H1 (cell line): ENCODE measurements at regions not wholly inside any gene's neighbourhood (a gene's known extent, or its start where the extent isn't known, plus 50 kb on each side); places are given as distances from the start of the nearest gene placed in this dataset.
A peak's percentile ranks its signal among the peaks of the same experiment; 100 is the strongest.

Experiments
- CTCF ChIA-PET: fragments of 300-600 bp; sonication (Branson Sonifier 250); formaldehyde crosslinking; loops from one replicate; lab custom pipeline; 2021; ENCODE audit not compliant: partially characterized antibody; lab: Charles Lee
- POLR2A ChIA-PET: fragments of 300-600 bp; sonication (Branson Sonifier 250); formaldehyde crosslinking; loops from one replicate; lab custom pipeline; 2021; ENCODE audit warnings: inconsistent platforms; ENCODE audit not compliant: partially characterized antibody; lab: Charles Lee
- DNase-seq, 2 experiments: peaks; one replicate each; pipeline versions ENCODE4 v3.0.0 to v3.0.0-alpha.2; 2010 to 2022; ENCODE audit warnings: low spot score in 2 of 2, low read depth in 1 of 2, mixed read lengths in 1 of 2
- FAIRE-seq: peaks from 2 replicates; lab custom pipeline; 2011; peaks lifted over from hg19 to GRCh38; lab: Jason Lieb, UNC
- H2AFZ ChIP-seq: 2 replicates; pipeline ENCODE4 v1.8.1; 2012; ENCODE audit warnings: low read length, inconsistent platforms
- H2AK5ac ChIP-seq: 2 replicates; pipeline ENCODE4 v1.6.1; 2013; ENCODE audit warnings: low read depth, low read length
- H2BK120ac ChIP-seq: replicated peaks from 2 replicates; pipeline ENCODE3; 2013; ENCODE audit warnings: low read depth, low read length, inconsistent platforms
- H2BK12ac ChIP-seq: 2 replicates; pipeline ENCODE4 v1.6.1; 2013; ENCODE audit warnings: low read depth, low read length
- H2BK15ac ChIP-seq: 2 replicates; pipeline ENCODE4 v1.6.1; 2013; ENCODE audit warnings: low read length
- H2BK20ac ChIP-seq: 2 replicates; pipeline ENCODE4 v1.6.1; 2013; ENCODE audit warnings: low read length
- H2BK5ac ChIP-seq: 2 replicates; pipeline ENCODE4 v1.6.1; 2013; ENCODE audit warnings: low read depth, low read length
- H3K14ac ChIP-seq: 2 replicates; pipeline ENCODE4 v1.6.1; 2013; ENCODE audit warnings: inconsistent platforms; ENCODE audit not compliant: insufficient read length
- H3K18ac ChIP-seq: 2 replicates; pipeline ENCODE4 v1.6.1; 2013; ENCODE audit warnings: low read length; ENCODE audit errors: extremely low read depth
- H3K23ac ChIP-seq: 2 replicates; pipeline ENCODE4 v1.6.1; 2013; ENCODE audit warnings: inconsistent platforms; ENCODE audit not compliant: insufficient read length
- H3K23me2 ChIP-seq: 2 replicates; pipeline ENCODE4 v1.6.1; 2013; ENCODE audit warnings: low read depth, low read length
- H3K27ac ChIP-seq: 2 replicates; pipeline ENCODE4 v1.6.1; 2011; ENCODE audit warnings: low read depth, low read length, inconsistent platforms
- H3K27me3 ChIP-seq, 4 experiments: replicated peaks in 1 of 4; 1 replicate in 1 of 4; 2 replicates in 3 of 4; pipeline versions ENCODE4 v1.6.1 to v1.8.1; 2011 to 2013; ENCODE audit warnings: low read length in 3 of 4, mild to moderate bottlenecking in 3 of 4, inconsistent platforms in 2 of 4, mixed read lengths in 2 of 4, moderate library complexity in 1 of 4; ENCODE audit not compliant: control insufficient read depth in 3 of 4, insufficient read depth in 3 of 4; ENCODE audit errors: extremely low read depth in 1 of 4
- H3K36me3 ChIP-seq, 4 experiments: 2 replicates each; pipeline versions ENCODE4 v1.6.1 to v1.8.1; 2011 to 2013; ENCODE audit warnings: mild to moderate bottlenecking in 4 of 4, low read length in 3 of 4, moderate library complexity in 2 of 4, control low read depth in 1 of 4, inconsistent platforms in 1 of 4; ENCODE audit not compliant: insufficient read depth in 4 of 4, control insufficient read depth in 2 of 4
- H3K4ac ChIP-seq: replicated peaks from 2 replicates; pipeline ENCODE3; 2013; ENCODE audit warnings: low read length, low read depth, mixed read lengths, inconsistent platforms; ENCODE audit not compliant: insufficient read length
- H3K4me1 ChIP-seq, 4 experiments: replicated peaks in 1 of 4; 1 replicate in 1 of 4; 2 replicates in 3 of 4; pipeline versions ENCODE4 v1.6.1 to v1.8.1; 2011 to 2013; ENCODE audit warnings: low read length in 3 of 4, inconsistent platforms in 2 of 4, mixed read lengths in 1 of 4; ENCODE audit not compliant: insufficient read depth in 4 of 4, control insufficient read depth in 3 of 4
- H3K4me2 ChIP-seq, 2 experiments: 2 replicates each; pipeline versions ENCODE4 v1.6.1 to v1.8.1; 2011 to 2013; ENCODE audit warnings: low read depth in 2 of 2, low read length in 2 of 2, control low read depth in 1 of 2, inconsistent platforms in 1 of 2, mild to moderate bottlenecking in 1 of 2; ENCODE audit not compliant: insufficient read depth in 1 of 2
- H3K4me3 ChIP-seq, 4 experiments: fragments of 200-600, 300-600 bp in 1 of 4; sonication (generic), shearing (Covaris generic), sonication (Bioruptor Twin) in 1 of 4; 2 replicates each; pipeline versions ENCODE4 v1.5.1 to v1.8.1; 2011 to 2016; ENCODE audit warnings: low read length in 4 of 4, low read depth in 3 of 4, control low read depth in 2 of 4, inconsistent platforms in 2 of 4, mild to moderate bottlenecking in 2 of 4, mixed read lengths in 1 of 4, moderate library complexity in 1 of 4; ENCODE audit not compliant: insufficient read depth in 2 of 4; ENCODE audit errors: extremely low read depth in 1 of 4
- H3K56ac ChIP-seq: replicated peaks from 2 replicates; pipeline ENCODE3; 2013; ENCODE audit warnings: low read depth, mild to moderate bottlenecking, mixed read lengths, low read length, inconsistent platforms; ENCODE audit not compliant: insufficient read length
- H3K79me1 ChIP-seq: 2 replicates; pipeline ENCODE4 v1.6.1; 2013; ENCODE audit warnings: low read depth, low read length, control low read depth
- H3K79me2 ChIP-seq, 2 experiments: 2 replicates each; pipeline versions ENCODE4 v1.6.1 to v1.8.1; 2012 to 2013; ENCODE audit warnings: low read length in 2 of 2, mild to moderate bottlenecking in 2 of 2, inconsistent platforms in 1 of 2; ENCODE audit not compliant: insufficient read depth in 2 of 2, control insufficient read depth in 1 of 2
- H3K9ac ChIP-seq, 4 experiments: replicated peaks in 1 of 4; 1 replicate in 1 of 4; 2 replicates in 3 of 4; pipeline versions ENCODE4 v1.6.1 to v1.8.1; 2011 to 2013; ENCODE audit warnings: low read depth in 3 of 4, low read length in 3 of 4, control low read depth in 2 of 4, mild to moderate bottlenecking in 2 of 4, moderate library complexity in 2 of 4, inconsistent platforms in 1 of 4; ENCODE audit errors: extremely low read depth in 1 of 4
- H3K9me3 ChIP-seq, 2 experiments: 2 replicates each; pipeline versions ENCODE4 v1.6.1 to v1.8.1; 2012 to 2013; ENCODE audit warnings: mild to moderate bottlenecking in 2 of 2, moderate library complexity in 2 of 2, control low read depth in 1 of 2, inconsistent platforms in 1 of 2, low read depth in 1 of 2, low read length in 1 of 2, mixed read lengths in 1 of 2; ENCODE audit not compliant: insufficient read depth in 2 of 2
- H4K20me1 ChIP-seq, 2 experiments: replicated peaks in 1 of 2; 2 replicates each; pipeline versions ENCODE3 to v1.8.1; 2011 to 2013; ENCODE audit warnings: inconsistent platforms in 2 of 2, low read length in 2 of 2, mild to moderate bottlenecking in 1 of 2; ENCODE audit not compliant: insufficient read depth in 2 of 2, control insufficient read depth in 1 of 2
- H4K5ac ChIP-seq: 2 replicates; pipeline ENCODE4 v1.6.1; 2013; ENCODE audit warnings: low read length, low read depth, mixed read lengths, inconsistent platforms; ENCODE audit not compliant: insufficient read length
- H4K8ac ChIP-seq: 2 replicates; pipeline ENCODE4 v1.8.0; 2013; ENCODE audit warnings: mild to moderate bottlenecking, moderate library complexity, low read length, inconsistent platforms; ENCODE audit not compliant: insufficient read depth; ENCODE audit errors: extremely low read depth
- H4K91ac ChIP-seq: replicated peaks from 2 replicates; pipeline ENCODE3; 2013; ENCODE audit warnings: low read length, mixed read lengths, inconsistent platforms; ENCODE audit not compliant: insufficient read length
- CBX8 ChIP-seq: fragments of 300-800, 300-1000 bp; sonication (generic); IDR thresholded peaks from 2 replicates; pipeline ENCODE4 v1.7.1; 2016; ENCODE audit warnings: low read depth, low read length, borderline replicate concordance
- CREB1 ChIP-seq: IDR thresholded peaks from 2 replicates; pipeline ENCODE4 v1.6.1; 2012; ENCODE audit warnings: inconsistent platforms
- RAD21 ChIP-seq, 2 experiments: IDR thresholded peaks in 1 of 2; conservative IDR thresholded peaks in 1 of 2; 2 replicates each; pipeline ENCODE4 v1.6.1; 2011; ENCODE audit warnings: low read depth in 2 of 2, low read length in 2 of 2, improper control_type of control experiment in 1 of 2, inconsistent platforms in 1 of 2, mild to moderate bottlenecking in 1 of 2, moderate library complexity in 1 of 2
- YY1 ChIP-seq: IDR thresholded peaks from 2 replicates; pipeline ENCODE4 v1.6.1; 2011; ENCODE audit warnings: low read depth, mild to moderate bottlenecking, low read length
- WGBS, 2 experiments: shearing (Covaris generic) in 1 of 2; methylation state at CpG; one replicate each; pipeline versions ENCODE4 v1.1.6 to v1.1.7; 2013 to 2015; ENCODE audit warnings: low lambda C conversion rate in 2 of 2, mixed read lengths in 2 of 2, inconsistent platforms in 1 of 2, low coverage in 1 of 2, missing lambda C conversion rate in 1 of 2; ENCODE audit not compliant: insufficient replicate concordance in 2 of 2, insufficient coverage in 1 of 2, insufficient read length in 1 of 2; ENCODE audit errors: extremely low coverage in 1 of 2, missing lambda C conversion rate in 1 of 2; 5-methylcytosine and 5-hydroxymethylcytosine counted together
- TF ChIP-seq, protein P1 (sequence below), 3 experiments: IDR thresholded peaks; 1 replicate in 2 of 3; 2 replicates in 1 of 3; pipeline versions ENCODE4 v1.5.1 to v1.6.1; 2011; ENCODE audit warnings: low read length in 3 of 3, mild to moderate bottlenecking in 3 of 3, inconsistent platforms in 2 of 3, low read depth in 1 of 3, moderate library complexity in 1 of 3; ENCODE audit not compliant: insufficient read depth in 1 of 3; ENCODE audit errors: control extremely low read depth in 1 of 3

DNA sequence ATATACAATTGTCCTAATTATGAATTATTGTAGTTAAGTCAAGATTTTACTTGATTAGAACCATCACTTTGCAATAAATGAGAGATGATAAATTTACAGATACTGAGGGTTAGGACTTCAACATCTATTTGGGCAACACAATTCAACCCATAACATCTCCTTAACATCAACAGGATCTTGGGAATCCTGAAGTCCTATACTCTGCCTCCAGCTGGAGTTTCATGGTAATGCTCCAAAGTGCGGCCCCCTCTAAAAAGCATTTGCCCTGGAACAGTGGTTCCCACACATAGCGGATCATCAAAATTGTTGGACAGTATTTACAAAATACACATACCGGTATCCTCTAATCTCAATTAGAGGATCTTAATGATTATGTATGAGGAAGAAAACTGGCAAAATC lies 618.6 kb downstream of the CENPC start:
- no peaks in the 10 kb centered on the region for H4K20me1 ChIP-seq
- POLR2A ChIA-PET, result no interaction called here
- H3K27ac ChIP-seq, result no peak overlapping the region
- H3K9ac ChIP-seq, result no peak overlapping the region
- no peak overlapping the region for H2AFZ ChIP-seq
- H2BK120ac ChIP-seq, result no peak overlapping the region
- H2BK15ac ChIP-seq, result no peak overlapping the region
- H3K9me3 ChIP-seq, result no peaks in the 10 kb centered on the region
- H2BK12ac ChIP-seq, result no peak overlapping the region
- H2BK5ac ChIP-seq, result no peak overlapping the region
- H3K4ac ChIP-seq, result no peak overlapping the region
- H2BK20ac ChIP-seq, result no peak overlapping the region
- no peak for DNase-seq
- no peak overlapping the region for H3K23ac ChIP-seq
- no peak overlapping the region for H4K5ac ChIP-seq
- TF ChIP-seq CBX8 (no peak), CREB1 (no peak), RAD21 (IDR thresholded peaks at IDR 0.05 in 1 of 2, conservative IDR thresholded peaks at IDR 0.05 in 1 of 2; ENCODE audit: low read depth in 2 of 2, low read length in 2 of 2) (peak; percentile 23 to 39; a peak in 3 of 4 replicates), YY1 (no peak)
- TF ChIP-seq, protein P1, sequence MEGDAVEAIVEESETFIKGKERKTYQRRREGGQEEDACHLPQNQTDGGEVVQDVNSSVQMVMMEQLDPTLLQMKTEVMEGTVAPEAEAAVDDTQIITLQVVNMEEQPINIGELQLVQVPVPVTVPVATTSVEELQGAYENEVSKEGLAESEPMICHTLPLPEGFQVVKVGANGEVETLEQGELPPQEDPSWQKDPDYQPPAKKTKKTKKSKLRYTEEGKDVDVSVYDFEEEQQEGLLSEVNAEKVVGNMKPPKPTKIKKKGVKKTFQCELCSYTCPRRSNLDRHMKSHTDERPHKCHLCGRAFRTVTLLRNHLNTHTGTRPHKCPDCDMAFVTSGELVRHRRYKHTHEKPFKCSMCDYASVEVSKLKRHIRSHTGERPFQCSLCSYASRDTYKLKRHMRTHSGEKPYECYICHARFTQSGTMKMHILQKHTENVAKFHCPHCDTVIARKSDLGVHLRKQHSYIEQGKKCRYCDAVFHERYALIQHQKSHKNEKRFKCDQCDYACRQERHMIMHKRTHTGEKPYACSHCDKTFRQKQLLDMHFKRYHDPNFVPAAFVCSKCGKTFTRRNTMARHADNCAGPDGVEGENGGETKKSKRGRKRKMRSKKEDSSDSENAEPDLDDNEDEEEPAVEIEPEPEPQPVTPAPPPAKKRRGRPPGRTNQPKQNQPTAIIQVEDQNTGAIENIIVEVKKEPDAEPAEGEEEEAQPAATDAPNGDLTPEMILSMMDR (IDR thresholded peaks at IDR 0.05; ENCODE audit: control extremely low read depth in 1 of 3, insufficient read depth in 1 of 3, low read depth in 1 of 3, low read length in 3 of 3), result peak in 1 of 3 experiments; percentile 41; a peak in 1 of 4 replicates
- TF ChIP-seq, all 59 proteins: peak for 2
- Histone ChIP-seq H3K36me3 (no peaks in the 10 kb centered on the region), H3K4me2 (no peak overlapping the region), H3K23me2 (no peaks in the 10 kb centered on the region), H3K14ac (no peak overlapping the region), H3K4me1 (no peaks in the 10 kb centered on the region), H4K91ac (no peak overlapping the region), H2AK5ac (no peak overlapping the region), H3K79me2 (no peaks in the 10 kb centered on the region), H3K27me3 (no peaks in the 10 kb centered on the region), H3K18ac (no peak overlapping the region), H3K79me1 (no peaks in the 10 kb centered on the region), H4K8ac (no peak overlapping the region), H3K56ac (no peak overlapping the region), H3K4me3 (no peak overlapping the region)
- CTCF ChIA-PET, result interaction anchor here (0.6 to 0.8 kb wide), 2 partner anchors 29 to 393 kb away, joined by 3 read pairs; no protein-coding TSS in a partner anchor
- FAIRE-seq, result no peak
- 97% methylated on average over 3 of the region's 3 CpGs; no CpG with 5 or more reads in 1 of the 2 experiments for WGBS, 2 experiments
